Osteoblast (primary cell): ENCODE measurements at regions not wholly inside any gene's neighbourhood (a gene's known extent, or its start where the extent isn't known, plus 50 kb on each side); places are given as distances from the start of the nearest gene placed in this dataset.
A peak's percentile ranks its signal among the peaks of the same experiment; 100 is the strongest.

Source experiments
- DNase-seq: peaks from one replicate; pipeline ENCODE4 v3.0.0; 2011; ENCODE audit warnings: low spot score, mixed read lengths; ENCODE audit not compliant: insufficient read length; ENCODE audit errors: missing footprints
- H2AFZ ChIP-seq: 2 replicates; pipeline ENCODE4 v1.6.0; 2011; ENCODE audit warnings: mild to moderate bottlenecking, low read length
- H3K27ac ChIP-seq: 2 replicates; pipeline ENCODE4 v1.5.1; 2011; ENCODE audit warnings: mild to moderate bottlenecking, low read depth, low read length, moderate library complexity
- H3K27me3 ChIP-seq: 2 replicates; pipeline ENCODE4 v1.6.0; 2012; ENCODE audit warnings: mild to moderate bottlenecking, control low read depth, inconsistent platforms, low read length, moderate library complexity; ENCODE audit not compliant: insufficient read depth
- H3K36me3 ChIP-seq: 2 replicates; pipeline ENCODE4 v1.5.1; 2011; ENCODE audit warnings: mild to moderate bottlenecking, low read length, control low read depth, moderate library complexity; ENCODE audit not compliant: insufficient read depth
- H3K4me1 ChIP-seq: 2 replicates; pipeline ENCODE4 v1.5.1; 2011; ENCODE audit warnings: mild to moderate bottlenecking, low read length, control low read depth, moderate library complexity; ENCODE audit not compliant: insufficient read depth
- H3K4me2 ChIP-seq: 2 replicates; pipeline ENCODE4 v1.6.0; 2011; ENCODE audit warnings: mild to moderate bottlenecking, low read length; ENCODE audit not compliant: insufficient read depth
- H3K4me3 ChIP-seq: fragments of 200-600 bp; sonication (generic); 3 replicates; pipeline ENCODE4 v1.5.1; 2012; ENCODE audit warnings: mild to moderate bottlenecking, low read length, inconsistent platforms; ENCODE audit not compliant: insufficient read depth
- H3K79me2 ChIP-seq: 2 replicates; pipeline ENCODE4 v1.6.0; 2012; ENCODE audit warnings: mild to moderate bottlenecking, low read length, control low read depth, inconsistent platforms; ENCODE audit not compliant: insufficient read depth
- H3K9me3 ChIP-seq: 2 replicates; pipeline ENCODE4 v1.5.1; 2011; ENCODE audit warnings: low read depth, low read length, control low read depth
- H4K20me1 ChIP-seq: 2 replicates; pipeline ENCODE4 v1.6.0; 2012; ENCODE audit warnings: mild to moderate bottlenecking, low read length, control low read depth; ENCODE audit not compliant: insufficient read depth
- TF ChIP-seq, protein P1 (sequence below): IDR thresholded peaks from 2 replicates; pipeline ENCODE4 v1.5.1; 2011; ENCODE audit warnings: mild to moderate bottlenecking, low read depth, low read length, moderate library complexity; ENCODE audit errors: extremely low read depth

DNA sequence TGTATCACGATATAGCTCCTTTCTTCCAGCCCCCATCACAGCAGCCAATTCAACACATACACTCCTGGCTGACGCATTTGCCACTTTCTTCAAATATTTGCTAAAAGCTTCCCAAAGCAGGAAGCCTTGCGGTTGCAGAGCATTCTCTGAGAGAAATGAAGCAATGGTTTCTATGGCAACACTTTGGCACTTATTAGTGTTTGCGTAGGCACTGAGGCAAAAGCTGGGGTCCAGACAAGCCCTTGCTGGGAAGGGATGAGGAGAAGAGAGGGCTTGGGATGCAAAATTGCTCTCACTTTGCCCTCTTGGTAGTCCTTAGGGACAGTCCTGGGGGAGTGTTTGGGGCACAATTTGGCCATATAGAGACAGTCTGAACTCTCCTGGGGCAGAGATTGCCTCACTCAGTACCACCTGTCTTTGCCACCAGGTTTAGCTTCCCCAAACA lies 55.0 kb upstream of the PAK3 start:
- no peaks in the 10 kb centered on the region for H3K36me3 ChIP-seq
- no peaks in the 10 kb centered on the region for H3K9me3 ChIP-seq
- H3K27me3 ChIP-seq = peaks cover 8% of the 10 kb centered on the region
- peak; percentile 9 for DNase-seq
- no peak overlapping the region for H2AFZ ChIP-seq
- H3K4me1 ChIP-seq = peaks cover 22% of the 10 kb centered on the region
- peak overlapping the region; percentile 50 for H3K4me2 ChIP-seq
- H3K4me3 ChIP-seq = peak overlapping the region; percentile 5
- no peaks in the 10 kb centered on the region for H3K79me2 ChIP-seq
- no peaks in the 10 kb centered on the region for H4K20me1 ChIP-seq
- TF ChIP-seq, protein P1, sequence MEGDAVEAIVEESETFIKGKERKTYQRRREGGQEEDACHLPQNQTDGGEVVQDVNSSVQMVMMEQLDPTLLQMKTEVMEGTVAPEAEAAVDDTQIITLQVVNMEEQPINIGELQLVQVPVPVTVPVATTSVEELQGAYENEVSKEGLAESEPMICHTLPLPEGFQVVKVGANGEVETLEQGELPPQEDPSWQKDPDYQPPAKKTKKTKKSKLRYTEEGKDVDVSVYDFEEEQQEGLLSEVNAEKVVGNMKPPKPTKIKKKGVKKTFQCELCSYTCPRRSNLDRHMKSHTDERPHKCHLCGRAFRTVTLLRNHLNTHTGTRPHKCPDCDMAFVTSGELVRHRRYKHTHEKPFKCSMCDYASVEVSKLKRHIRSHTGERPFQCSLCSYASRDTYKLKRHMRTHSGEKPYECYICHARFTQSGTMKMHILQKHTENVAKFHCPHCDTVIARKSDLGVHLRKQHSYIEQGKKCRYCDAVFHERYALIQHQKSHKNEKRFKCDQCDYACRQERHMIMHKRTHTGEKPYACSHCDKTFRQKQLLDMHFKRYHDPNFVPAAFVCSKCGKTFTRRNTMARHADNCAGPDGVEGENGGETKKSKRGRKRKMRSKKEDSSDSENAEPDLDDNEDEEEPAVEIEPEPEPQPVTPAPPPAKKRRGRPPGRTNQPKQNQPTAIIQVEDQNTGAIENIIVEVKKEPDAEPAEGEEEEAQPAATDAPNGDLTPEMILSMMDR = no peak
- peak overlapping the region; percentile 83 for H3K27ac ChIP-seq

- Histone ChIP-seq H3K4me2 (peak overlapping the region; percentile 50), H4K20me1 (no peaks in the 10 kb centered on the region)
These were observed 55.5 kb upstream of the PAK3 start for GRCh38 chrX:111040377-111041017.

DNA sequence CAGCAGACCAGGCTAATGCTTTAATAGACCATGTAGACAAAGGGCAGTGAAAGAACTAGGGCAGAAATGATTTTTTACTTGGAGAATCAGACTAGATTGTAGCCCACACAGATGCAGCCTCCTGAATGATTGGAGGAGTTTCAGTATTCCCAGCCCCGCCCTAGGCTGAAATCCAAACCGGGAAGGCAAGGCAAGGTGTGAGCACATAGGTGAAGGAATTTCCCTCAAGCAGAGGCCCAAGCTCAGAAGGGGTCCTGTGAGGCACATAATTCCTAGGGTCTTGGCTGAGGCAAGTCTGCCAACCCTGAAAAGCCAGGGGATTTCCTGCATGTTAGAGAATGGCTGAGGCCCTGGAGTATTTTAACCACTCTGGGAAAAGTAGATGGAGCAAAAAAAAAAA lies 56.4 kb upstream of the PAK3 start:
- H3K79me2 ChIP-seq = no peaks in the 10 kb centered on the region
- H3K4me2 ChIP-seq = no peak overlapping the region

More at GRCh38 chrX:111040377-111041017, 55.5 kb upstream of the PAK3 start:
- no peaks in the 10 kb centered on the region for H3K9me3 ChIP-seq
- H3K4me3 ChIP-seq = peak overlapping the region; percentile 5
- peak; percentile 13 for DNase-seq
- H2AFZ ChIP-seq = no peak overlapping the region
- peaks cover 5% of the 10 kb centered on the region for H3K27me3 ChIP-seq
- no peaks in the 10 kb centered on the region for H3K79me2 ChIP-seq
- no peaks in the 10 kb centered on the region for H3K36me3 ChIP-seq
- TF ChIP-seq, protein P1 = no peak
- peaks cover 22% of the 10 kb centered on the region for H3K4me1 ChIP-seq
- peak overlapping the region; percentile 83 for H3K27ac ChIP-seq

DNA sequence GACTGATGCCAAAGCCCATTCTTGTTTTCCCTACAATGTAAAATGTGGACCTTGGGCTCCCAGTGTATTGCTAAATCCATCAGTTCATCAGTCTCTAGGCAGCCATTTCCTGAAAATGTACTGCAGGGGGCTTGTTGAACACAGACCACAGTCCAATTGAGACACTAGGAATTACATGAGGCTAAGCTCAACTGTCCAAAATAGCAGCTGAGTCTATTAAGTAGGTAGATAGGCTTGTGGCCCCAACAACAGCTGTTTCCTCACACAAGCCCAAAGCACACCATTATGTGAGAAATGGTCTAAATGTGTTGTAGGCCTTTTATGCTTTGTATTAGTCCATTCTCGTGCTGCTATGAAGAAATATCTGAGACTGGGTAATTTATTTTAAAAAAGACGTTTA lies 60.0 kb upstream of the PAK3 start:
- Histone ChIP-seq H3K27me3 (peaks cover 12% of the 10 kb centered on the region), H3K27ac (no peak overlapping the region), H3K4me2 (no peak overlapping the region), H3K4me1 (peaks cover 17% of the 10 kb centered on the region), H2AFZ (no peak overlapping the region), H3K79me2 (no peaks in the 10 kb centered on the region), H3K9me3 (no peaks in the 10 kb centered on the region), H4K20me1 (no peaks in the 10 kb centered on the region), H3K36me3 (no peaks in the 10 kb centered on the region), H3K4me3 (no peak overlapping the region)
- DNase-seq = no peak
- TF ChIP-seq, protein P1 = no peak

More for the DNA sequence above, 56.4 kb upstream of the PAK3 start:
- Histone ChIP-seq H3K36me3 (no peaks in the 10 kb centered on the region), H2AFZ (no peak overlapping the region), H3K9me3 (no peaks in the 10 kb centered on the region), H4K20me1 (no peaks in the 10 kb centered on the region), H3K4me3 (no peak overlapping the region), H3K27me3 (peaks cover 5% of the 10 kb centered on the region), H3K4me1 (peaks cover 22% of the 10 kb centered on the region), H3K27ac (peak overlapping the region; percentile 83)
- DNase-seq = no peak
- TF ChIP-seq, protein P1 = no peak
